SK-N-SH (cell line): ENCODE measurements at regions not wholly inside any gene's neighbourhood (a gene's known extent, or its start where the extent isn't known, plus 50 kb on each side); places are given as distances from the start of the nearest gene placed in this dataset.

ENCODE experiments used
- CTCF ChIA-PET: fragments of 300-600, 350-600 bp; formaldehyde crosslinking; extraction: SDS; loops from one replicate; lab custom pipeline; 2021; lab: Yijun Ruan, JAX
- POLR2A ChIA-PET: fragments of 350-600 bp; sonication (Branson Sonifier 250); formaldehyde crosslinking; extraction: SDS; loops from one replicate; lab custom pipeline; 2020; ENCODE audit warnings: antibody characterized with exemption, inconsistent platforms; lab: Yijun Ruan, JAX
- DNase-seq: peaks from one replicate; pipeline ENCODE4 v3.0.0; 2012
- H2AFZ ChIP-seq: fragments of 200-600 bp; sonication (generic); 2 replicates; pipeline ENCODE4 v1.8.1; 2016; ENCODE audit warnings: antibody characterized with exemption, mild to moderate bottlenecking, low read depth
- H3F3A ChIP-seq: fragments of 200-600 bp; sonication (generic); replicated peaks from 2 replicates; pipeline ENCODE3; 2016; ENCODE audit warnings: antibody characterized with exemption, mild to moderate bottlenecking; ENCODE audit not compliant: insufficient read depth
- H3K27ac ChIP-seq, 2 experiments: fragments of 200-500 bp in 1 of 2; fragments of 200-600 bp in 1 of 2; sonication (Bioruptor generic) in 1 of 2; sonication (generic), shearing (Covaris generic) in 1 of 2; 2 replicates each; pipeline versions ENCODE4 v1.5.1 to v1.6.1; 2014 to 2016; ENCODE audit warnings: low read depth in 2 of 2, inconsistent platforms in 1 of 2, low read length in 1 of 2, mild to moderate bottlenecking in 1 of 2, mixed read lengths in 1 of 2
- H3K27me3 ChIP-seq: fragments of 200-600 bp; sonication (generic), shearing (Covaris generic); 2 replicates; pipeline ENCODE4 v1.6.1; 2016; ENCODE audit warnings: mixed run types; ENCODE audit not compliant: insufficient read depth
- H3K36me3 ChIP-seq, 2 experiments: fragments of 200-500 bp in 1 of 2; fragments of 200-600 bp in 1 of 2; sonication (Bioruptor generic) in 1 of 2; sonication (generic) in 1 of 2; replicated peaks in 1 of 2; 2 replicates each; pipeline versions ENCODE3 to v1.5.1; 2014 to 2016; ENCODE audit warnings: low read length in 1 of 2, mild to moderate bottlenecking in 1 of 2; ENCODE audit not compliant: insufficient read depth in 2 of 2, control insufficient read depth in 1 of 2
- H3K4me1 ChIP-seq, 2 experiments: fragments of 200-500 bp in 1 of 2; fragments of 200-600 bp in 1 of 2; sonication (Bioruptor generic) in 1 of 2; sonication (generic), shearing (Covaris generic) in 1 of 2; 2 replicates each; pipeline versions ENCODE4 v1.5.1 to v1.6.1; 2014 to 2016; ENCODE audit warnings: low read depth in 1 of 2, low read length in 1 of 2, mixed run types in 1 of 2; ENCODE audit not compliant: insufficient read depth in 2 of 2, control insufficient read depth in 1 of 2
- H3K4me2 ChIP-seq: fragments of 200-600 bp; sonication (generic), shearing (Covaris generic); 2 replicates; pipeline ENCODE4 v1.6.1; 2017; ENCODE audit warnings: mixed run types
- H3K4me3 ChIP-seq, 2 experiments: fragments of 200-500 bp in 1 of 2; fragments of 200-600 bp in 1 of 2; sonication (Bioruptor generic) in 1 of 2; sonication (generic), shearing (Covaris generic) in 1 of 2; 2 replicates each; pipeline versions ENCODE4 v1.5.1 to v1.8.1; 2014 to 2016; ENCODE audit warnings: low read depth in 2 of 2, inconsistent platforms in 1 of 2, low read length in 1 of 2, mild to moderate bottlenecking in 1 of 2, mixed read lengths in 1 of 2, moderate library complexity in 1 of 2
- H3K79me2 ChIP-seq: fragments of 200-600 bp; sonication (generic); 2 replicates; pipeline ENCODE4 v1.8.1; 2017; ENCODE audit warnings: mild to moderate bottlenecking; ENCODE audit not compliant: insufficient read depth
- H3K9ac ChIP-seq: fragments of 200-600 bp; sonication (generic); 2 replicates; pipeline ENCODE4 v1.6.1; 2017; ENCODE audit warnings: mixed run types
- H3K9me2 ChIP-seq: fragments of 200-600 bp; sonication (generic); 2 replicates; pipeline ENCODE4 v1.6.1; 2017; ENCODE audit warnings: mixed run types
- H3K9me3 ChIP-seq: fragments of 200-600 bp; sonication (generic); 2 replicates; pipeline ENCODE4 v1.6.1; 2017; ENCODE audit warnings: mixed run types, mild to moderate bottlenecking, moderate library complexity
- H4K20me1 ChIP-seq: fragments of 200-600 bp; sonication (generic); 2 replicates; pipeline ENCODE4 v1.6.1; 2017; ENCODE audit warnings: mild to moderate bottlenecking, mixed run types; ENCODE audit not compliant: insufficient read depth
- ELF1 ChIP-seq: IDR thresholded peaks from 2 replicates; pipeline ENCODE4 v1.4.0; 2012
- FOXM1 ChIP-seq: IDR thresholded peaks from 2 replicates; pipeline ENCODE4 v1.4.0; 2012; ENCODE audit warnings: low read depth, mild to moderate bottlenecking
- PBX3 ChIP-seq: IDR thresholded peaks from 2 replicates; pipeline ENCODE4; 2012
- POLR2AphosphoS5 ChIP-seq: IDR thresholded peaks from 2 replicates; pipeline ENCODE4 v1.6.1; 2012; ENCODE audit warnings: low read depth, low read length
- RAD21 ChIP-seq: IDR thresholded peaks from 2 replicates; pipeline ENCODE4 v1.6.1; 2012; ENCODE audit warnings: mild to moderate bottlenecking, low read length
- RCOR1 ChIP-seq: fragments of 150-350 bp; IDR thresholded peaks from 2 replicates; pipeline ENCODE4 v1.6.1; 2017; ENCODE audit warnings: antibody characterized with exemption, low read length
- REST ChIP-seq: IDR thresholded peaks from 2 replicates; pipeline ENCODE4 v1.6.1; 2012; ENCODE audit warnings: mild to moderate bottlenecking, low read depth, low read length, moderate library complexity
- RXRA ChIP-seq: IDR thresholded peaks from 2 replicates; pipeline ENCODE4 v1.4.0; 2012; ENCODE audit warnings: low read depth, mild to moderate bottlenecking, borderline replicate concordance
- SMC3 ChIP-seq: IDR thresholded peaks from 2 replicates; pipeline ENCODE4 v1.6.1; 2012; ENCODE audit warnings: low read depth, low read length, improper control_type of control experiment
- TAF1 ChIP-seq: IDR thresholded peaks from 2 replicates; pipeline ENCODE4 v1.6.1; 2012; ENCODE audit warnings: low read depth, mild to moderate bottlenecking, low read length, moderate library complexity, borderline replicate concordance
- TCF12 ChIP-seq: IDR thresholded peaks from 2 replicates; pipeline ENCODE4 v1.4.0; 2012
- TEAD4 ChIP-seq: IDR thresholded peaks from 2 replicates; pipeline ENCODE4 v1.4.0; 2012; ENCODE audit warnings: mild to moderate bottlenecking, borderline replicate concordance; ENCODE audit not compliant: insufficient read depth
- USF2 ChIP-seq: fragments of 150-350 bp; IDR thresholded peaks from 2 replicates; pipeline ENCODE4 v1.6.1; 2017; ENCODE audit warnings: antibody characterized with exemption, low read length, low read depth, borderline replicate concordance
- YY1 ChIP-seq: IDR thresholded peaks from 2 replicates; pipeline ENCODE4 v1.4.0; 2012; ENCODE audit warnings: low read depth, mild to moderate bottlenecking
- WGBS: methylation state at CpG from one replicate; pipeline ENCODE4 v1.1.6; 2017; ENCODE audit warnings: low lambda C conversion rate; 5-methylcytosine and 5-hydroxymethylcytosine counted together

GRCh38 chr5:18333841-18334240, 699.6 kb downstream of the TAF11L14 start:
- ChIA-PET CTCF (no interaction called here), POLR2A (no interaction called here)
- H3F3A ChIP-seq = no peaks in the 10 kb centered on the region
- no peaks in the 10 kb centered on the region for H3K9me2 ChIP-seq
- H3K4me1 ChIP-seq = no peaks in the 10 kb centered on the region; a peak in 1 of 4 replicates
- H3K27ac ChIP-seq = no peak overlapping the region
- H3K79me2 ChIP-seq = no peaks in the 10 kb centered on the region
- no peak for DNase-seq
- 17% methylated on average over 1 of the region's 1 CpG for WGBS
- no peaks in the 10 kb centered on the region for H3K36me3 ChIP-seq
- H3K27me3 ChIP-seq = no peaks in the 10 kb centered on the region
- no peak overlapping the region for H2AFZ ChIP-seq
- no peaks in the 10 kb centered on the region for H4K20me1 ChIP-seq
- H3K4me2 ChIP-seq = no peak overlapping the region
- TF ChIP-seq RAD21 = no peak
- TF ChIP-seq REST = no peak
- TF ChIP-seq TEAD4 = no peak
- H3K9ac ChIP-seq = no peak overlapping the region
- no peak overlapping the region for H3K4me3 ChIP-seq
- H3K9me3 ChIP-seq = no peaks in the 10 kb centered on the region

- no peak overlapping the region for H3K4me2 ChIP-seq
- ChIA-PET CTCF (no interaction called here), POLR2A (no interaction called here)
- H3K9me2 ChIP-seq = no peaks in the 10 kb centered on the region
- no peaks in the 10 kb centered on the region for H4K20me1 ChIP-seq
- no peak overlapping the region for H3K9ac ChIP-seq
- WGBS = 41% methylated on average over 5 of the region's 5 CpGs
- no peaks in the 10 kb centered on the region for H3K79me2 ChIP-seq
- H3K4me1 ChIP-seq = no peaks in the 10 kb centered on the region; a peak in 1 of 4 replicates
- H3F3A ChIP-seq = no peaks in the 10 kb centered on the region
- no peak overlapping the region for H3K27ac ChIP-seq
- no peaks in the 10 kb centered on the region for H3K36me3 ChIP-seq
- no peak for TF ChIP-seq USF2
- TF ChIP-seq FOXM1 = no peak
- no peak for TF ChIP-seq RXRA
- TF ChIP-seq ELF1 = no peak
- no peak for TF ChIP-seq SMC3
- TF ChIP-seq RCOR1 = no peak
- TF ChIP-seq YY1 = no peak
- TF ChIP-seq POLR2AphosphoS5 = no peak
- no peak for TF ChIP-seq PBX3
- TF ChIP-seq TCF12 = no peak
- TF ChIP-seq TAF1 = no peak
- no peak overlapping the region for H3K4me3 ChIP-seq
- no peaks in the 10 kb centered on the region for H3K27me3 ChIP-seq
- DNase-seq = no peak
- no peaks in the 10 kb centered on the region for H3K9me3 ChIP-seq
- H2AFZ ChIP-seq = no peak overlapping the region
Measured at GRCh38 chr5:18334949-18335348, 700.7 kb downstream of the TAF11L14 start.
